Activated T-cell treated with anti-CD3 and anti-CD28 coated beads, Interleukin-2, amount 50 U/mL, for 72 hours (primary cell): ENCODE measurements at regions not wholly inside any gene's neighbourhood (a gene's known extent, or its start where the extent isn't known, plus 50 kb on each side); places are given as distances from the start of the nearest gene placed in this dataset.
"Not testable (repeated sequence)": the region's sequence is repeated elsewhere in the genome, so short reads cannot be mapped to it uniquely, and the experiment has no call there.

ENCODE experiments used
- ATAC-seq, 2 donors: fragments of 150-1000 bp; cut with Tn5 transposase; replicated peaks in 1 of 2; 2 replicates each; pipeline ENCODE4 v1.10.0; 2021; ENCODE audit warnings: moderate library complexity in 2 of 2, mild to moderate bottlenecking in 1 of 2
- DNase-seq, 2 donors: peaks; one replicate each; pipeline ENCODE4 v3.0.0; 2021 to 2022; ENCODE audit warnings: mixed read lengths in 1 of 2
- H3K27ac Mint-ChIP-seq: one replicate; pipeline ENCODE4 v1.8.0; 2022; ENCODE audit warnings: mild to moderate bottlenecking, moderate library complexity, mixed read lengths
- H3K27me3 Mint-ChIP-seq: one replicate; pipeline ENCODE4 v1.8.0; 2022; ENCODE audit warnings: low read depth, mixed read lengths
- H3K36me3 Mint-ChIP-seq, 2 donors: one replicate each; pipeline ENCODE4 v1.8.0; 2022; ENCODE audit warnings: mixed read lengths in 2 of 2, mild to moderate bottlenecking in 1 of 2; ENCODE audit not compliant: insufficient read depth in 2 of 2
- H3K4me1 Mint-ChIP-seq: one replicate; pipeline ENCODE4 v1.8.0; 2022; ENCODE audit warnings: low read depth, mixed read lengths
- H3K4me3 Mint-ChIP-seq, 2 donors: one replicate each; pipeline ENCODE4 v1.8.0; 2022; ENCODE audit warnings: mild to moderate bottlenecking in 2 of 2, mixed read lengths in 2 of 2, moderate library complexity in 2 of 2
- H3K9me3 Mint-ChIP-seq, 2 donors: one replicate each; pipeline ENCODE4 v1.8.0; 2022; ENCODE audit warnings: mixed read lengths in 2 of 2

GRCh38 chr6:50380406-50381098, 330.8 kb upstream of the DEFB112 start:
- Mint-ChIP-seq H3K9me3 (peaks cover 6 to 8% of the 10 kb centered on the region in 2 donors), H3K4me1 (no peaks in the 10 kb centered on the region), H3K36me3 (no peaks in the 10 kb centered on the region), H3K27ac (no peak overlapping the region), H3K4me3 (no peak overlapping the region), H3K27me3 (no peaks in the 10 kb centered on the region)
- ATAC-seq (no peak), DNase-seq (no peak)

DNA sequence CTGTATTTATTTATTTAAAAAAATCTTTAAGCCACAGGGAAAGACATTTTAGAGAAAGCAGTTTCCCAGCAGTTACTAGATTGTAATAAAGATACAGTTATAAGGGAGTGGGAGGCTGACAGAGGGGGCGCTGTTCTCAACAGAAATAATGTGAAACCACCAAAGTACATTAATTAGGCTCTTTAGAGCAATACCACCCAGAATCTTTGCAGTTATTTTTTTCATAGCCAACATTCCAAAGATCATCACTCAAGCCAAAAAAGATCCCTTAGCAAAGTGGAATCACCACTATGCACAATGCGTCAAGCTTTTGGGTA, 331.3 kb upstream of the DEFB112 start:
- no peak overlapping the region for H3K4me3 Mint-ChIP-seq
- H3K27ac Mint-ChIP-seq, result no peak overlapping the region
- H3K36me3 Mint-ChIP-seq, result no peaks in the 10 kb centered on the region
- no peaks in the 10 kb centered on the region for H3K4me1 Mint-ChIP-seq
- DNase-seq (no peak), ATAC-seq (no peak)
- peaks cover 4 to 9% of the 10 kb centered on the region in 2 donors for H3K9me3 Mint-ChIP-seq
- no peaks in the 10 kb centered on the region for H3K27me3 Mint-ChIP-seq

DNA sequence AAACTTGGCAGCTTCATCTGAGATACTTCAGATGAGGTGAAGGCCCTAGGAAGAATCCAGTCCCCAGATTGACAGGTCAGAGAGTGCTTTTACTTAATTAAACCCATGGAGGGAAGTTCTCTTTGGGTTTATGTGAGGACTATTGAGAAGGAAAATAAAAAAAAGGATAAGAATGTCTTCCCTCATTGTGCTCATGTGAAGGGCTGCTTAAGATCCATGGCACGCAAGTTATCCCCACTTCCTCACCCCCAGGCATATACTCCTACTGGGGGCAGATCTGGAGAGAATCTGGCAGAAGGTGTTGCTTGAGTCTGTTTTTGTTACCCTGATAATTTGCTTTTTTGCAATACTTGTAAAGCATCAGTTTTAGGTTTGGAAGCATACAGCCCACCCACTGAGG, 322.9 kb upstream of the TFAP2D start:
- H3K27ac Mint-ChIP-seq, result no peak overlapping the region
- H3K9me3 Mint-ChIP-seq, result peaks cover 3 to 7% of the 10 kb centered on the region in 2 donors

DNA sequence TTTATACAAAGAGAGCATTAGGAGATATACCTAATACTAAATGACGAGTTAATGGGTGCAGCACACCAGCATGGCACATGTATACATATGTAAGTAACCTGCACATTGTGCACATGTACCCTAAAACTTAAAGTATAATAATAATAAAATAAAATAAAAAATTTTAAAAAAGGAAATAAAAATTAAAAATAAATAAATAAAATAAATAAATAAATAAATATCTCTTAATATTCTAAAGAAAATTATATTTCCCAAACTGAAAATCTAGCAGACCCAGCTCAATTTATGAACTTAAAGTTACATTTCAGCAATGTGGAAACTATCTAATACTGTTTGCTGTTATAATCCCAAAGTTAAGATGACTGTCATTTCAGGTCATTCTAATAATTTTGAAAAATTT, 319.2 kb upstream of the TFAP2D start:
- not testable (repeated sequence) for H3K9me3 Mint-ChIP-seq, H3K4me3 Mint-ChIP-seq, ATAC-seq, H3K27ac Mint-ChIP-seq, H3K4me1 Mint-ChIP-seq, DNase-seq, H3K36me3 Mint-ChIP-seq, H3K27me3 Mint-ChIP-seq

More for the DNA sequence above, 322.9 kb upstream of the TFAP2D start:
- H3K4me3 Mint-ChIP-seq, result no peak overlapping the region
- ATAC-seq (no peak), DNase-seq (no peak)
- no peaks in the 10 kb centered on the region for H3K27me3 Mint-ChIP-seq
- H3K36me3 Mint-ChIP-seq, result no peaks in the 10 kb centered on the region
- no peaks in the 10 kb centered on the region for H3K4me1 Mint-ChIP-seq

GRCh38 chr6:50404643-50405042, 308.7 kb upstream of the TFAP2D start:
- DNase-seq (no peak), ATAC-seq (no peak)
- no peaks in the 10 kb centered on the region for H3K36me3 Mint-ChIP-seq
- no peaks in the 10 kb centered on the region for H3K4me1 Mint-ChIP-seq
- H3K27ac Mint-ChIP-seq, result no peak overlapping the region
- no peaks in the 10 kb centered on the region for H3K27me3 Mint-ChIP-seq
- H3K9me3 Mint-ChIP-seq, result peaks cover 3 to 4% of the 10 kb centered on the region in 2 donors
- no peak overlapping the region for H3K4me3 Mint-ChIP-seq

DNA sequence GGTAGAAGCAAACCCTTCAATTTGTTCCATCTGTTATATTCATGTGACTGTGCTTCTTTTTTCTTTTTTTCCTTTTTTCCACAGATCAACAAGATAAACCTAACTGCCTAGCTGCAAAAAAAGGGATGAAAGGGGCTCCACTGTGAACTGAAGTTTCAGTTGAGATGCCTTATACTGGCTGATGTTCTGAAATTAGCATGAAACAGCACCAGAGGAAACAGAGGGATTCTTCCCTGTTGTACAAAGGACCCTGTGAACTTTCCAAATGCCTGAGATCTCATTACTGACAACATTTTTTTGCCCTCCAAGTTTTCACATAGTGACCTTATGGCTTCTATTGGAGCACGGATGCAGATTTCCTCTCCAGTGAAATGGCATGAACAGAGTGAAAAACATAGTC, 302.7 kb upstream of the TFAP2D start:
- H3K4me3 Mint-ChIP-seq, result no peak overlapping the region
- no peaks in the 10 kb centered on the region for H3K36me3 Mint-ChIP-seq
- H3K9me3 Mint-ChIP-seq, result peaks cover 9 to 15% of the 10 kb centered on the region in 2 donors
- no peak overlapping the region for H3K27ac Mint-ChIP-seq
- DNase-seq (no peak), ATAC-seq (no peak)
- no peaks in the 10 kb centered on the region for H3K4me1 Mint-ChIP-seq
- no peaks in the 10 kb centered on the region for H3K27me3 Mint-ChIP-seq

DNA sequence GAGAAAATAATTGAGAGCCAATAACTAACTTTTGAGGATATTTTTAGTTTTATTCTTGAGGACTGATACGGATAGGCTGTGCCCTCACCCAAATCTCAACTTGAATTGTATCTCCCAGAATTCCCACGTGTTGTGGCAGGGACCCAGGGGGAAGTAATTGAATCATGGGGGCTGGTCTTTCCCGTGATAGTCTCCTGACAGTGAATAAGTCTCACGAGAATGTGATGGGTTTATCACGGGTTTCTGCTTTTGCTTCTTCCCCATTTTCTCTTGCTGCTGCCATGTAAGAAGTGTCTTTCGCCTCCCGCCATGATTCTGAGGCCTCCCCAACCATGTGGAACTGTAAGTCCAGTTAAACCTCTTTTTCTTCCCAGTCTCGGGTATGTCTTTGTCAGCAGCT, 292.3 kb upstream of the TFAP2D start:
- DNase-seq, H3K27me3 Mint-ChIP-seq, ATAC-seq, H3K36me3 Mint-ChIP-seq, H3K4me3 Mint-ChIP-seq, H3K27ac Mint-ChIP-seq, H3K4me1 Mint-ChIP-seq, H3K9me3 Mint-ChIP-seq: not testable (repeated sequence)

GRCh38 chr6:50427267-50427666, 286.1 kb upstream of the TFAP2D start:
- Mint-ChIP-seq H3K27ac (no peak overlapping the region), H3K9me3 (peaks cover 4 to 7% of the 10 kb centered on the region in 2 donors), H3K27me3 (no peaks in the 10 kb centered on the region), H3K4me1 (no peaks in the 10 kb centered on the region), H3K4me3 (no peak overlapping the region), H3K36me3 (no peaks in the 10 kb centered on the region)
- ATAC-seq (no peak), DNase-seq (no peak)

DNA sequence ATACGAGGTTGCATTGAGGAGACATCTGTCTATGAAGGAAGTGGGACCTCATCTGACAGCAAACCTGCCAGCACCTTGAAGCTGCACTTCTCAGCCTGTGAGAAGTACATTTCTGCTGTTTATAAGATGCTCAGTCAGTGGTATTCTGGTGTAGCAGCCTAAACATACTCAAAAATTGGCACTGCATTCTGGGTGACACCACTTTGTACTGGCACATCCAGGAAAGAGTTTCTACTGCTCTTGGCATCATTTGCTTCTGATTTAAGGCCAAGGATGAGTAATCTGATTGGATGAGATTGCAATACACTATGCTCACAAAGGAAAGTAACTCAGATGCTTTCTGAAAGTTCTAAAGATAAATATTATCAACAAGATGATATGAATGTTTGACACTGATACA, 275.4 kb upstream of the TFAP2D start:
- DNase-seq (no peak), ATAC-seq (no peak)
- peaks cover 0 to 2% of the 10 kb centered on the region in 2 donors for H3K36me3 Mint-ChIP-seq
- H3K4me3 Mint-ChIP-seq, result no peak overlapping the region
- no peak overlapping the region for H3K27ac Mint-ChIP-seq
- no peaks in the 10 kb centered on the region for H3K4me1 Mint-ChIP-seq
- peaks cover 9 to 10% of the 10 kb centered on the region in 2 donors for H3K9me3 Mint-ChIP-seq
- H3K27me3 Mint-ChIP-seq, result no peaks in the 10 kb centered on the region

DNA sequence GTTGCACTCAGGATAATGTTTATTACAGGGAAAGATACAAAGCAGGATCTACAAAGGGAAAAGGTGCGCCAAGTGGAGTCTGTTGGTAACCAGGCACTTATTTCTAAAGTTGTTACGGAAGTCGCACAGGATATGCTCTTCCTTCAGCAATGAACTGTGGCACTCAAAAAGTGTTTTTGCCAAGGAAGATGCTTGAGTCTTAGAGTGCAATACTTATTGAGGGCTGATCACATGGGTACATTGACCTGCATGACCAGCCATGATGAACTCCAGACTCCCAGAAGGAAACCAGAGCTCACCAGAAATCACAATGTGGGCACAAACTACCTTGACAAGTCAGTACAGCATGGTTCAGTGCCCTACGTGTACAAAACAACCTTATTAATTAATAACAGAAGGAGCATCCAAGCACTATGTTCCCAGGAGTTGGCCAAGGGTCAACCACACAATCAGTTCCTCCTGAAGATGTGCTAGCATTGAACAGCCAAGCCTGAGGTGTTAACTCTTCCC, 270.7 kb upstream of the TFAP2D start:
- H3K9me3 Mint-ChIP-seq, result peaks cover 0 to 9% of the 10 kb centered on the region in 2 donors
- H3K27ac Mint-ChIP-seq, result no peak overlapping the region
- H3K36me3 Mint-ChIP-seq, result peaks cover 0 to 2% of the 10 kb centered on the region in 2 donors
- ATAC-seq (no peak), DNase-seq (no peak)
- H3K4me1 Mint-ChIP-seq, result no peaks in the 10 kb centered on the region
- H3K4me3 Mint-ChIP-seq, result no peak overlapping the region
- no peaks in the 10 kb centered on the region for H3K27me3 Mint-ChIP-seq

DNA sequence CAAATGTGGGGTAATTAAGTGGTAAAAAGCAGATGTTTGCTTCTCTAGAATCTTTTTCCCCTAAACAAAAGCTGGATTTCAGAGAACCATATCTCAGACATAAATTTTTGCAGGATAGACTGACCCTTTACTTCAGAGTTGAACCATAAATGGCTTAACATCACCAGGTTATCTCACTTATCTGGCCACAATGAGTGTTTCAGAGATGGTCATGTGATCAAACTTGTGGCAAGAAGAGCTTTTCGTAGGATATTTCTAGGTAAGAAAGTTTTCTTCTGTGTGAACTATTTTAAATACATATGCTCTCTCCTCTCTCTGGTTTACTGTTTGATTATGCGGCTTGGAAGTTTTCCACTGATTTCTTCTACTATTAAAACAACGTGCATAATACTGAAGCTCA, 270.2 kb upstream of the TFAP2D start:
- ATAC-seq, result no peak
- Mint-ChIP-seq H3K4me3 (no peak overlapping the region), H3K36me3 (peaks cover 0 to 2% of the 10 kb centered on the region in 2 donors), H3K4me1 (no peaks in the 10 kb centered on the region), H3K27me3 (no peaks in the 10 kb centered on the region), H3K27ac (no peak overlapping the region), H3K9me3 (peaks cover 0 to 9% of the 10 kb centered on the region in 2 donors)
- DNase-seq, result no peak

- no peak overlapping the region for H3K4me3 Mint-ChIP-seq
- ATAC-seq, result no peak
- no peak overlapping the region for H3K27ac Mint-ChIP-seq
- H3K36me3 Mint-ChIP-seq, result no peaks in the 10 kb centered on the region
- no peaks in the 10 kb centered on the region for H3K4me1 Mint-ChIP-seq
- H3K27me3 Mint-ChIP-seq, result no peaks in the 10 kb centered on the region
- DNase-seq, result no peak
- H3K9me3 Mint-ChIP-seq, result peaks cover 3 to 4% of the 10 kb centered on the region in 2 donors
Observed at GRCh38 chr6:50449128-50449527, 264.2 kb upstream of the TFAP2D start.

- H3K36me3 Mint-ChIP-seq, result no peaks in the 10 kb centered on the region
- H3K4me3 Mint-ChIP-seq, result no peak overlapping the region
- no peak overlapping the region for H3K27ac Mint-ChIP-seq
- ATAC-seq (no peak), DNase-seq (no peak)
- H3K4me1 Mint-ChIP-seq, result no peaks in the 10 kb centered on the region
- no peaks in the 10 kb centered on the region for H3K27me3 Mint-ChIP-seq
- peaks cover 3 to 4% of the 10 kb centered on the region in 2 donors for H3K9me3 Mint-ChIP-seq
Observed at GRCh38 chr6:50451826-50452400, 261.4 kb upstream of the TFAP2D start.

DNA sequence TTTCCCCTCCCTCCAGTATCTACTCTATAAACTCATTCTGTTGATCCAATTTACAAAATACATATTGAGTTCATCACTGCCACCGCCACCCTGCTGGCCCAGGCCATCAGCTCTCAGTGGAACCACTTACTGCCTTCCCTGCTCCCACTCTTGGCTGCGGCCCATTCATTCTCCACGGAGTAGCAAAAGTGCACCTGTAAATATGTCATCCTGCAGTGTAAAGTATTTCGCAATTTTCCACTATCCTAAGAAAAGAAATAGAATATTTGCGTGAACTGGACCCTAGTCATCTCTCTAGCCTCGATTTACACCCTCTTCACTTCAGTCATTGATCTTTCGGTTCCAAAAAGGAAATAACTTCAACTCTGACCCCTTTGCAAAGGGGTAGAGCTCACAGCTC, 258.3 kb upstream of the TFAP2D start:
- Mint-ChIP-seq H3K36me3 (no peaks in the 10 kb centered on the region), H3K4me3 (no peak overlapping the region), H3K27me3 (no peaks in the 10 kb centered on the region), H3K27ac (no peak overlapping the region), H3K9me3 (peaks cover 3 to 4% of the 10 kb centered on the region in 2 donors), H3K4me1 (no peaks in the 10 kb centered on the region)
- no peak for DNase-seq
- no peak for ATAC-seq
